WERI-Rb-1 (cell line): ENCODE measurements at regions not wholly inside any gene's neighbourhood (a gene's known extent, or its start where the extent isn't known, plus 50 kb on each side); places are given as distances from the start of the nearest gene placed in this dataset.
"Not testable (repeated sequence)": the region's sequence is repeated elsewhere in the genome, so short reads cannot be mapped to it uniquely, and the experiment has no call there.

ENCODE experiments used
- DNase-seq: peaks from one replicate; pipeline ENCODE4 v3.0.0-alpha.2; 2020
- H3K27ac ChIP-seq: fragments of 250-450 bp; sonication (Bioruptor Pico); 2 replicates; pipeline ENCODE4 v1.5.1; 2020; ENCODE audit warnings: mild to moderate bottlenecking, moderate library complexity
- H3K27me3 ChIP-seq: fragments of 250-450 bp; sonication (Bioruptor Pico); 2 replicates; pipeline ENCODE4 v1.5.1; 2021; ENCODE audit warnings: mild to moderate bottlenecking, low read depth, moderate library complexity; ENCODE audit not compliant: insufficient read depth, severe bottlenecking
- H3K36me3 ChIP-seq: fragments of 250-450 bp; sonication (Bioruptor Pico); 2 replicates; pipeline ENCODE4 v1.5.1; 2020; ENCODE audit warnings: mild to moderate bottlenecking, moderate library complexity
- H3K4me3 ChIP-seq: 2 replicates; pipeline ENCODE4 v1.5.1; 2011; ENCODE audit warnings: low read depth, mild to moderate bottlenecking, control low read depth, low read length
- H3K9me3 ChIP-seq: fragments of 250-450 bp; sonication (Bioruptor Pico); 2 replicates; pipeline ENCODE4 v1.5.1; 2021; ENCODE audit warnings: mild to moderate bottlenecking, moderate library complexity; ENCODE audit not compliant: severe bottlenecking
- CTCF ChIP-seq: IDR thresholded peaks from 2 replicates; pipeline ENCODE4 v1.5.1; 2011; ENCODE audit warnings: low read depth, mild to moderate bottlenecking, control low read depth, inconsistent platforms, low read length

DNA sequence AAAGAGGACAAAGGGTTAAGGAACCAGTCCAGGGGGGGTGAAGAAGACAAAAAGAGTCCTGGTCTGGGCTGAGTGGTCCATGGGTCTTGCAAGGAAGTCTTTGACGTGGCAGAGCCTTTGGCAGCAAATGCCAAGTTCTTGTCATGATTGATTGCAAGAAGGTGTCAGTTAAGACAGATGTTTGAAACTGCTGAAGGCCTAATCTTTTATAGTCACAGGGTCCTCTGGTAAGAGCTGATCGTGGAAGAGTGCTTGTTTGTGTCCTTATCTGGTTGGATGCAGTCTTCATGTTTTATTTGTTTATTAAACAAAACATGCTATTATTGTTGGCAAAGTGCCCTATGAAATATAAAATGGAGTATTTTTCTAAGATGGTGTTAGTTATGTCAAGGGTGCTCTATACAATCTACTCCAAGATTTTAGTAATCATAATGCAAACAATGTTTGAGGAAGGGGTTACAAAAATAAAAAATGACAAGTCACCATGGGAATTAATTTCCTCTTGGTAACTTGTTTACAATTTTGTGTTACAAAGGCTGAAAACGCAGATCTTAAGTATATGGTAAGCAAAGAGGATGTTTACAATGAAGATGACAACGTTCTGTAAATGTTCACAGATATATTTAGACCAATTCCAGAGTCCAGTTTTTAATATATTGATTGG, 85.9 kb downstream of the MAGED4 start:
- H3K27me3 ChIP-seq: peaks cover 51% of the 10 kb centered on the region
- H3K9me3 ChIP-seq: no peaks in the 10 kb centered on the region
- no peak for DNase-seq
- no peak overlapping the region for H3K27ac ChIP-seq
- no peaks in the 10 kb centered on the region for H3K36me3 ChIP-seq
- TF ChIP-seq CTCF: no peak
- no peak overlapping the region for H3K4me3 ChIP-seq

GRCh38 chrX:52271206-52271605, 86.5 kb downstream of the MAGED4 start:
- peak; percentile 41 for TF ChIP-seq CTCF
- H3K27me3 ChIP-seq: peaks cover 45% of the 10 kb centered on the region
- H3K36me3 ChIP-seq: no peaks in the 10 kb centered on the region
- peak; percentile 18 for DNase-seq
- no peak overlapping the region for H3K27ac ChIP-seq
- no peaks in the 10 kb centered on the region for H3K9me3 ChIP-seq
- H3K4me3 ChIP-seq: no peak overlapping the region

DNA sequence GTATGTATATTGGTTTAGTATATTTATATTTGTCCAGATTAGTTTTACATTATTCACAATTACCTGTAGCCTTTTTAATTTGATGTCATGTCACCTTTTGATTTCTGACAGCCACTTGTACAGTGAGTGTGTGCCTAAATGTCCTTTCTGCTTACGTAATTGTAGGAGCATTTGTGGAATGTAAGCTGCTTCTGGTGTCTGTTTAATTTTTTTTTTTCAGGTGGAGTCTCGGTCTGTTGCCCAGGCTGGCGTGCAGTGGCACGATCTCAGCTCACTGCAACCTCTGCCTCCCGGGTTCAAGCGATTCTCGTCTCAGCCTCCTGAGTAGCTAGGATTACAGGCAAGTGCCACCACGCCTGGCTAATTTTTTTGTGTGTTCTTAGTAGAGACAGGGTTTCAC, 91.2 kb upstream of the XAGE2 start:
- H3K9me3 ChIP-seq: no peaks in the 10 kb centered on the region

GRCh38 chrX:52280812-52281211, 88.0 kb upstream of the XAGE2 start:
- Histone ChIP-seq H3K27ac (no peak overlapping the region), H3K36me3 (no peaks in the 10 kb centered on the region), H3K4me3 (no peak overlapping the region), H3K9me3 (no peaks in the 10 kb centered on the region), H3K27me3 (peaks cover 42% of the 10 kb centered on the region)
- no peak for DNase-seq
- no peak for TF ChIP-seq CTCF

More for the DNA sequence above, 91.2 kb upstream of the XAGE2 start:
- H3K4me3 ChIP-seq: no peak overlapping the region
- no peak for DNase-seq
- H3K27ac ChIP-seq: no peak overlapping the region
- no peaks in the 10 kb centered on the region for H3K36me3 ChIP-seq
- no peak for TF ChIP-seq CTCF
- peaks cover 33% of the 10 kb centered on the region for H3K27me3 ChIP-seq

DNA sequence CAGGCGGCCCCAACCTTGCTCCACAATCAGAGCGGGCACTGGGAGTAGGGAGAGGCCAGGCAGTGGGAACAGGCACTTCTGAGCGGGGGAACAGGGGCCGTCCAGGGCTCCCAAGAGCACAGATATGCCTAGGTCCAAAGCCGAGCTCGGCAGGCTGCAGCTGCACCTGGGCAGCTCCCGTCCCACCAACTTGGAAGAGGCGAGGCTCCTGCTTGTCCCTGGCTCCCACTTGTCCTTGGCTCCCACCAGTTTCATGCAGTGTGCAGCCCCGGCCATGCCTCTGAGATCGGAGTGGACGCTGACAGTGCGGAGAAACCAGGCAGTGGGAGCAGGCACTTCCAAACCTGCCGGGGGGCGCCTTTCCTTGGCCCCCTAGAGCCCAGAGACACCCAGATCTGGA, 84.0 kb upstream of the XAGE2 start:
- Histone ChIP-seq H3K36me3 (no peaks in the 10 kb centered on the region), H3K27ac (no peak overlapping the region), H3K9me3 (no peaks in the 10 kb centered on the region), H3K27me3 (peaks cover 38% of the 10 kb centered on the region), H3K4me3 (no peak overlapping the region)
- TF ChIP-seq CTCF: no peak
- no peak for DNase-seq

GRCh38 chrX:52298968-52299367, 69.9 kb upstream of the XAGE2 start:
- DNase-seq, H3K27ac ChIP-seq, H3K4me3 ChIP-seq, H3K9me3 ChIP-seq, H3K36me3 ChIP-seq: not testable (repeated sequence)
- H3K27me3 ChIP-seq: peaks cover 34% of the 10 kb centered on the region

GRCh38 chrX:52308532-52308931, 60.3 kb upstream of the XAGE2 start:
- not testable (repeated sequence) for H3K27me3 ChIP-seq, H3K36me3 ChIP-seq, H3K4me3 ChIP-seq, H3K9me3 ChIP-seq, H3K27ac ChIP-seq, DNase-seq
